OCI-LY3 (cell line): ENCODE measurements at regions not wholly inside any gene's neighbourhood (a gene's known extent, or its start where the extent isn't known, plus 50 kb on each side); places are given as distances from the start of the nearest gene placed in this dataset.

ENCODE experiments used
- H2AFZ ChIP-seq: fragments of 200-600, 300-600 bp; shearing (Covaris generic); 2 replicates; pipeline ENCODE4 v1.6.0; 2014; ENCODE audit warnings: antibody characterized with exemption, low read depth, low read length
- H3K27ac ChIP-seq: fragments of 200-600, 300-600 bp; sonication (generic); 2 replicates; pipeline ENCODE4 v1.5.1; 2014; ENCODE audit warnings: mild to moderate bottlenecking, low read length, moderate library complexity, mixed read lengths
- H3K27me3 ChIP-seq: fragments of 200-600, 300-600 bp; sonication (generic); 2 replicates; pipeline ENCODE4 v1.6.1; 2014; ENCODE audit warnings: low read depth, low read length, mixed read lengths
- H3K36me3 ChIP-seq: fragments of 200-600, 300-600 bp; sonication (generic); replicated peaks from 2 replicates; pipeline ENCODE3; 2014; ENCODE audit warnings: low read depth, low read length, mixed read lengths
- H3K4me1 ChIP-seq: fragments of 300-600, 200-600 bp; sonication (generic); 2 replicates; pipeline ENCODE4 v1.6.1; 2014; ENCODE audit warnings: low read length, mixed read lengths
- H3K4me2 ChIP-seq: fragments of 200-600, 300-600 bp; sonication (generic); 2 replicates; pipeline ENCODE4 v1.6.1; 2014; ENCODE audit warnings: low read length, mixed read lengths
- H3K4me3 ChIP-seq: fragments of 300-600, 200-600 bp; sonication (generic); 2 replicates; pipeline ENCODE4 v1.5.1; 2014; ENCODE audit warnings: antibody characterized with exemption, mild to moderate bottlenecking, low read length, moderate library complexity
- H3K79me2 ChIP-seq: fragments of 300-600, 200-600 bp; shearing (Covaris generic); 2 replicates; pipeline ENCODE4 v1.6.1; 2014; ENCODE audit warnings: mild to moderate bottlenecking, low read length, mixed read lengths
- H3K9ac ChIP-seq: fragments of 300-600, 200-600 bp; shearing (Covaris generic); 2 replicates; pipeline ENCODE4 v1.6.0; 2014; ENCODE audit warnings: mild to moderate bottlenecking, low read length, moderate library complexity
- H3K9me3 ChIP-seq: fragments of 200-600, 300-600 bp; shearing (Covaris generic); 2 replicates; pipeline ENCODE4 v1.6.1; 2014; ENCODE audit warnings: low read length, mixed read lengths; ENCODE audit not compliant: insufficient read depth
- H4K20me1 ChIP-seq: fragments of 200-600, 300-600 bp; sonication (generic); 2 replicates; pipeline ENCODE4 v1.6.1; 2016; ENCODE audit warnings: low read length, mixed read lengths; ENCODE audit not compliant: insufficient read depth
- EZH2phosphoT487 ChIP-seq: fragments of 200-600 bp; shearing (Covaris generic); IDR thresholded peaks from 2 replicates; pipeline ENCODE4 v1.6.1; 2018; ENCODE audit warnings: antibody characterized with exemption, mixed run types, low read depth
- TF ChIP-seq, protein P1 (sequence below): fragments of 200-600, 300-600 bp; sonication (generic); IDR thresholded peaks from 2 replicates; pipeline ENCODE4 v1.5.1; 2014; ENCODE audit warnings: antibody characterized with exemption, low read length, low read depth

GRCh38 chr6:100998111-100998510 lies 117.0 kb upstream of the ASCC3 start:
- Histone ChIP-seq H3K9me3 (no peaks in the 10 kb centered on the region), H2AFZ (no peak overlapping the region), H3K4me2 (no peak overlapping the region), H3K27ac (no peak overlapping the region), H3K79me2 (no peaks in the 10 kb centered on the region), H4K20me1 (no peaks in the 10 kb centered on the region), H3K4me3 (no peak overlapping the region), H3K9ac (no peak overlapping the region), H3K36me3 (no peaks in the 10 kb centered on the region), H3K27me3 (no peaks in the 10 kb centered on the region), H3K4me1 (peaks cover 14% of the 10 kb centered on the region)
- TF ChIP-seq, protein P1, sequence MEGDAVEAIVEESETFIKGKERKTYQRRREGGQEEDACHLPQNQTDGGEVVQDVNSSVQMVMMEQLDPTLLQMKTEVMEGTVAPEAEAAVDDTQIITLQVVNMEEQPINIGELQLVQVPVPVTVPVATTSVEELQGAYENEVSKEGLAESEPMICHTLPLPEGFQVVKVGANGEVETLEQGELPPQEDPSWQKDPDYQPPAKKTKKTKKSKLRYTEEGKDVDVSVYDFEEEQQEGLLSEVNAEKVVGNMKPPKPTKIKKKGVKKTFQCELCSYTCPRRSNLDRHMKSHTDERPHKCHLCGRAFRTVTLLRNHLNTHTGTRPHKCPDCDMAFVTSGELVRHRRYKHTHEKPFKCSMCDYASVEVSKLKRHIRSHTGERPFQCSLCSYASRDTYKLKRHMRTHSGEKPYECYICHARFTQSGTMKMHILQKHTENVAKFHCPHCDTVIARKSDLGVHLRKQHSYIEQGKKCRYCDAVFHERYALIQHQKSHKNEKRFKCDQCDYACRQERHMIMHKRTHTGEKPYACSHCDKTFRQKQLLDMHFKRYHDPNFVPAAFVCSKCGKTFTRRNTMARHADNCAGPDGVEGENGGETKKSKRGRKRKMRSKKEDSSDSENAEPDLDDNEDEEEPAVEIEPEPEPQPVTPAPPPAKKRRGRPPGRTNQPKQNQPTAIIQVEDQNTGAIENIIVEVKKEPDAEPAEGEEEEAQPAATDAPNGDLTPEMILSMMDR = no peak

DNA sequence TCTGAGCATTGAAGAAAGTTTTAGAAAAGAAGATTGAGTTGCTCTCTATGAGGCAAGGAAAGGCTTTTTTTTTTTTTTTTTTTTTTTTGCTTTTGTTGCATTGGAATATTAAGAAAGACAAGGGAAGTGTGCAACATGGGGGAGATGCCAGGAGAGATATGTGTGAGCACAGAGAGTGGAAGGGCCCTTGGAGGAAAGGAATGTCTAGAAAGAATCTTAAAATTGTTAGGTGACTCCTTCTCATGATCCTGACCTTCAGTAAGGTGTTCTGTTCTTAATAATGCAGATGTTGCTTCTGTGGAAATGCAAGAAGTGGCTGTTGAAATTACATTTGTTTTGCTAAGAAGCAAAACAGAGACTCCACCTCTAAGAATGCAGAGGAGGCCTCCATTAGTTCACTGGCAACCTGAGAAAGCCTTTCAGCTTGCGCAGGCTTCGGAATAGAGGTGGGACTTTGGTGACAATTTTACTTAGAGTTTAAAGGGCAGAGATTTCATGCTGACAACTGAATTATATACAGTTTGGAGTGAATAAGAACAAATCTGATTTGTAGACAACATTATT lies 118.0 kb upstream of the ASCC3 start:
- TF ChIP-seq, protein P1 = no peak
- no peak for TF ChIP-seq EZH2phosphoT487
- H3K9me3 ChIP-seq = no peaks in the 10 kb centered on the region
- no peaks in the 10 kb centered on the region for H4K20me1 ChIP-seq
- H3K36me3 ChIP-seq = no peaks in the 10 kb centered on the region
- H2AFZ ChIP-seq = no peak overlapping the region
- no peak overlapping the region for H3K9ac ChIP-seq
- no peaks in the 10 kb centered on the region for H3K79me2 ChIP-seq
- no peak overlapping the region for H3K4me3 ChIP-seq
- H3K4me1 ChIP-seq = peaks cover 14% of the 10 kb centered on the region
- no peaks in the 10 kb centered on the region for H3K27me3 ChIP-seq
- no peak overlapping the region for H3K4me2 ChIP-seq
- H3K27ac ChIP-seq = no peak overlapping the region

DNA sequence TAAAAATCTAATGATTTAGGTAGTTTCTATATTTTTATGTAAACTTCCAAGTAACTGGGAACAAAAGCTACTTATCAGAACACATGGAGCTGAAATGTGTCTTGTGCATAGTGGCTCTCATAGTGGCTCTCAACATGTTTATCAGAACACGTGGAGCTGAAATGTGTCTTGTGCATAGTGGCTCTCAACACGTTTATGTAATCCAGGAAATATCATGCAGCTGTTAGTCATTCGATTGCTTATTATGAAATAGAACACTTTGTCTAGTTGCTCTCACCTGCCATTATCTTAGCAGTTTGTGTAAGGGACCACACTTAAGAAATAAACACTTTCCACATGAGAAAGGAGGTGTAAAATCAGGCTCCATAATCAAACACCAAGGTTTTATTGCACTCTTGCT lies 119.2 kb upstream of the ASCC3 start:
- no peak overlapping the region for H3K27ac ChIP-seq
- no peaks in the 10 kb centered on the region for H3K79me2 ChIP-seq
- H3K9ac ChIP-seq = no peak overlapping the region
- H3K4me2 ChIP-seq = 0 out of 2 replicates have a peak overlapping the region, but pooled peaks have one; percentile 5
- no peaks in the 10 kb centered on the region for H3K27me3 ChIP-seq
- H3K4me3 ChIP-seq = no peak overlapping the region
- H2AFZ ChIP-seq = no peak overlapping the region
- no peak for TF ChIP-seq EZH2phosphoT487
- TF ChIP-seq, protein P1 = no peak
- no peaks in the 10 kb centered on the region for H3K9me3 ChIP-seq
- no peaks in the 10 kb centered on the region for H4K20me1 ChIP-seq
- H3K4me1 ChIP-seq = peaks cover 14% of the 10 kb centered on the region
- no peaks in the 10 kb centered on the region for H3K36me3 ChIP-seq

DNA sequence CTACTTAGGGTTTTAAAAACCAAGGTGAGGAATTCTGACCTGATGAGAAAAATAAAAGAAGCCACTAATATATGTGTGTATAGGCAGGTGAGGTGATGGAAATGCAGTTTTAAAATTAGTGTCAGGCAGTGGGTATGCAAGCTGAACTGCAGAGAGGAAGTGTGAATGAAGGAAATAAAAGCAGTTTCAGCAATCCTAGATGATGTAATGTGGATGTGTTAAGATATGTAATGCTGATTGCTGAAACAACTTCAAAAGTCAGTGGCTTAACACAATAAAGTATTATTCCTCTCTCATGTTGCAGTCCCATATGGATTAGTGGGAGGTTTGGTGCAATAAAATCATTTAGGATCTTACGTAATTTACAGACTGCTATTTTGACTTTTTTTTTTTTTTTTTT lies 119.9 kb upstream of the ASCC3 start:
- H2AFZ ChIP-seq = no peak overlapping the region
- peak overlapping the region; percentile 5; the same call in 1 of the 2 replicates for H3K4me2 ChIP-seq
- no peak overlapping the region for H3K9ac ChIP-seq
- H4K20me1 ChIP-seq = no peaks in the 10 kb centered on the region
- TF ChIP-seq, protein P1 = no peak
- no peak for TF ChIP-seq EZH2phosphoT487
- H3K27ac ChIP-seq = no peak overlapping the region
- no peaks in the 10 kb centered on the region for H3K27me3 ChIP-seq
- peaks cover 14% of the 10 kb centered on the region for H3K4me1 ChIP-seq
- H3K79me2 ChIP-seq = no peaks in the 10 kb centered on the region
- H3K9me3 ChIP-seq = no peaks in the 10 kb centered on the region
- no peaks in the 10 kb centered on the region for H3K36me3 ChIP-seq
- no peak overlapping the region for H3K4me3 ChIP-seq
